GM23338 (cell line): ENCODE measurements at regions not wholly inside any gene's neighbourhood (a gene's known extent, or its start where the extent isn't known, plus 50 kb on each side); places are given as distances from the start of the nearest gene placed in this dataset.

Experiments
- ATAC-seq: fragments of 200-7000 bp; cut with Tn5 transposase; 3 replicates; pipeline ENCODE4 v1.9.1; 2020
- DNase-seq: peaks from one replicate; pipeline ENCODE4 v3.0.0-alpha.2; 2015; ENCODE audit warnings: low spot score
- H2AFZ ChIP-seq: fragments of 200-600 bp; sonication (generic); 2 replicates; pipeline ENCODE4 v1.8.0; 2016; ENCODE audit warnings: antibody characterized with exemption, mild to moderate bottlenecking, moderate library complexity
- H3F3A ChIP-seq: fragments of 200-600 bp; sonication (generic); replicated peaks from 2 replicates; pipeline ENCODE4 v1.8.0; 2017; ENCODE audit warnings: antibody characterized with exemption, mixed run types, low read depth
- H3K27ac ChIP-seq: fragments of 200-600 bp; sonication (generic); 2 replicates; pipeline ENCODE4 v1.6.1; 2016; ENCODE audit warnings: low read depth
- H3K27me3 ChIP-seq: fragments of 200-600 bp; sonication (generic); 2 replicates; pipeline ENCODE4 v1.8.0; 2016; ENCODE audit warnings: mild to moderate bottlenecking, mixed run types, moderate library complexity; ENCODE audit not compliant: insufficient read depth
- H3K36me3 ChIP-seq: fragments of 200-600 bp; sonication (generic); 2 replicates; pipeline ENCODE4 v1.8.0; 2016; ENCODE audit warnings: mild to moderate bottlenecking; ENCODE audit not compliant: insufficient read depth
- H3K4me1 ChIP-seq: fragments of 200-600 bp; sonication (generic); 2 replicates; pipeline ENCODE4 v1.8.0; 2016; ENCODE audit warnings: mild to moderate bottlenecking, moderate library complexity; ENCODE audit not compliant: insufficient read depth
- H3K4me2 ChIP-seq: fragments of 200-600 bp; sonication (generic); 2 replicates; pipeline ENCODE4 v1.7.1; 2017; ENCODE audit warnings: mixed run types
- H3K4me3 ChIP-seq: fragments of 200-600 bp; sonication (generic); 2 replicates; pipeline ENCODE4 v1.6.1; 2016; ENCODE audit warnings: mixed run types
- H3K79me2 ChIP-seq: fragments of 200-600 bp; sonication (generic); replicated peaks from 2 replicates; pipeline ENCODE4 v1.8.0; 2017; ENCODE audit warnings: mild to moderate bottlenecking; ENCODE audit not compliant: insufficient read depth
- H3K9me2 ChIP-seq: fragments of 200-600 bp; sonication (generic); 2 replicates; pipeline ENCODE4 v1.8.0; 2017; ENCODE audit not compliant: insufficient read depth
- H4K20me1 ChIP-seq: fragments of 200-600 bp; sonication (generic); replicated peaks from 2 replicates; pipeline ENCODE4 v1.8.0; 2017; ENCODE audit warnings: mild to moderate bottlenecking; ENCODE audit not compliant: insufficient read depth
- H3K27ac Mint-ChIP-seq: 2 replicates; pipeline ENCODE4 v1.8.0; 2020; ENCODE audit warnings: inconsistent platforms, mild to moderate bottlenecking, moderate library complexity, mixed read lengths
- H3K27me3 Mint-ChIP-seq: 3 replicates; pipeline ENCODE4 v1.8.0; 2022; ENCODE audit warnings: low read depth, mild to moderate bottlenecking, moderate library complexity, mixed read lengths, inconsistent platforms; ENCODE audit not compliant: insufficient read depth, poor library complexity
- H3K36me3 Mint-ChIP-seq: 3 replicates; pipeline ENCODE4 v1.8.0; 2021; ENCODE audit warnings: low read depth, mild to moderate bottlenecking, inconsistent platforms, moderate library complexity, mixed read lengths
- H3K4me1 Mint-ChIP-seq: 3 replicates; pipeline ENCODE4 v1.8.0; 2020; ENCODE audit warnings: mild to moderate bottlenecking, inconsistent platforms, mixed read lengths
- H3K4me3 Mint-ChIP-seq: 3 replicates; pipeline ENCODE4 v1.8.0; 2021; ENCODE audit warnings: moderate library complexity, mild to moderate bottlenecking, inconsistent platforms, mixed read lengths
- H3K9me3 Mint-ChIP-seq: 3 replicates; pipeline ENCODE4 v1.8.0; 2020; ENCODE audit warnings: moderate library complexity, mild to moderate bottlenecking, inconsistent platforms, mixed read lengths
- CREB1 ChIP-seq: fragments of 250-450 bp; sonication (Bioruptor Pico); IDR thresholded peaks from 2 replicates; pipeline ENCODE4 v1.5.0; 2020; ENCODE audit warnings: low read depth, mild to moderate bottlenecking, moderate library complexity
- CTCF ChIP-seq, 2 experiments: fragments of 200-600 bp in 1 of 2; sonication (generic) in 1 of 2; conservative IDR thresholded peaks; 2 replicates each; pipeline versions ENCODE4 v1.5.1 to v1.6.1; 2016 to 2017; ENCODE audit warnings: antibody characterized with exemption in 2 of 2, low read depth in 2 of 2, mild to moderate bottlenecking in 2 of 2, moderate library complexity in 1 of 2
- ETS1 ChIP-seq: IDR thresholded peaks from 2 replicates; pipeline ENCODE4 v1.6.1; 2016; ENCODE audit warnings: antibody characterized with exemption
- EZH2 ChIP-seq: fragments of 200-600 bp; sonication (generic); IDR thresholded peaks from one replicate; pipeline ENCODE4 v1.8.0; 2017; ENCODE audit warnings: antibody characterized with exemption, mild to moderate bottlenecking, low read depth; ENCODE audit not compliant: unreplicated experiment
- EZH2phosphoT487 ChIP-seq: fragments of 200-600 bp; sonication (generic); IDR thresholded peaks from one replicate; pipeline ENCODE4 v1.8.1; 2018; ENCODE audit warnings: antibody characterized with exemption; ENCODE audit not compliant: unreplicated experiment
- JUNB ChIP-seq: IDR thresholded peaks from one replicate; pipeline ENCODE4 v1.6.1; 2016; ENCODE audit warnings: antibody characterized with exemption; ENCODE audit not compliant: unreplicated experiment
- NANOG ChIP-seq: IDR thresholded peaks from 2 replicates; pipeline ENCODE4 v1.6.1; 2016; ENCODE audit warnings: antibody characterized with exemption, borderline replicate concordance
- POLR2AphosphoS5 ChIP-seq: IDR thresholded peaks from 2 replicates; pipeline ENCODE4 v1.6.1; 2016; ENCODE audit warnings: antibody characterized with exemption, low read depth
- REST ChIP-seq: IDR thresholded peaks from one replicate; pipeline ENCODE4 v1.6.1; 2018; ENCODE audit warnings: antibody characterized with exemption; ENCODE audit not compliant: unreplicated experiment
- STAT1 ChIP-seq: IDR thresholded peaks from one replicate; pipeline ENCODE4 v1.6.1; 2016; ENCODE audit warnings: antibody characterized with exemption; ENCODE audit not compliant: unreplicated experiment
- ZNF114 ChIP-seq: fragments of 250-450 bp; sonication (Bioruptor Pico); IDR thresholded peaks from 2 replicates; pipeline ENCODE4 v1.5.0; 2020; ENCODE audit warnings: mild to moderate bottlenecking, moderate library complexity
- ZNF331 ChIP-seq: fragments of 250-450 bp; sonication (Bioruptor Pico); IDR thresholded peaks from 2 replicates; pipeline ENCODE4 v1.5.0; 2020; ENCODE audit warnings: low read depth, mild to moderate bottlenecking, moderate library complexity
- ZNF462 ChIP-seq: fragments of 250-450 bp; sonication (Bioruptor Pico); IDR thresholded peaks from 2 replicates; pipeline ENCODE4 v1.5.0; 2020; ENCODE audit warnings: mild to moderate bottlenecking, moderate library complexity

- Histone ChIP-seq H3K4me2 (no peak overlapping the region), H2AFZ (peak overlapping the region; percentile 95), H3K4me3 (no peak overlapping the region), H3K79me2 (no peaks in the 10 kb centered on the region), H3K36me3 (no peaks in the 10 kb centered on the region), H3K27ac (no peak overlapping the region), H3K27me3 (no peaks in the 10 kb centered on the region), H4K20me1 (no peaks in the 10 kb centered on the region), H3K9me2 (no peaks in the 10 kb centered on the region; the same call in 1 of the 2 replicates), H3K4me1 (0 out of 2 replicates have a peak, but pooled peaks cover 4% of the 10 kb centered on the region), H3F3A (no peaks in the 10 kb centered on the region)
- ATAC-seq (peak; percentile 54), DNase-seq (no peak)
- Mint-ChIP-seq H3K27me3 (no peaks in the 10 kb centered on the region), H3K27ac (no peak overlapping the region), H3K36me3 (no peaks in the 10 kb centered on the region), H3K4me3 (no peak overlapping the region), H3K4me1 (peaks cover 5% of the 10 kb centered on the region; the same call in 1 of the 3 replicates), H3K9me3 (no peaks in the 10 kb centered on the region)
- TF ChIP-seq ZNF331 (CRISPR knock-in tag) (no peak), JUNB (no peak), ZNF114 (CRISPR knock-in tag) (no peak), STAT1 (no peak), ETS1 (no peak), NANOG (no peak), CREB1 (CRISPR knock-in tag) (no peak), ZNF462 (CRISPR knock-in tag) (no peak), EZH2 (no peak), REST (no peak), POLR2AphosphoS5 (no peak), CTCF (conservative IDR thresholded peaks at IDR 0.05; ENCODE audit: low read depth in 2 of 2) (no peak), EZH2phosphoT487 (no peak)
These were observed 54.6 kb upstream of the MAP3K1 start for GRCh38 chr5:56760723-56761122.
